Chondrocyte (in vitro differentiated cells): ENCODE measurements at regions not wholly inside any gene's neighbourhood (a gene's known extent, or its start where the extent isn't known, plus 50 kb on each side); places are given as distances from the start of the nearest gene placed in this dataset.
A peak's percentile ranks its signal among the peaks of the same experiment; 100 is the strongest.
"Not testable (repeated sequence)": the region's sequence is repeated elsewhere in the genome, so short reads cannot be mapped to it uniquely, and the experiment has no call there.

Experiments
- DNase-seq: peaks from one replicate; pipeline ENCODE4 v3.0.0; 2021; ENCODE audit warnings: mixed read lengths, low spot score
- H3K27ac Mint-ChIP-seq: one replicate; pipeline ENCODE4 v1.8.0; 2021; ENCODE audit warnings: mild to moderate bottlenecking, moderate library complexity, mixed read lengths; ENCODE audit not compliant: unreplicated experiment
- H3K27me3 Mint-ChIP-seq: 2 replicates; pipeline ENCODE4 v1.8.0; 2021; ENCODE audit warnings: low read depth, mixed read lengths
- H3K36me3 Mint-ChIP-seq: 2 replicates; pipeline ENCODE4 v1.8.0; 2021; ENCODE audit warnings: low read depth, mixed read lengths
- H3K4me1 Mint-ChIP-seq: 2 replicates; pipeline ENCODE4 v1.8.0; 2021; ENCODE audit warnings: low read depth, mild to moderate bottlenecking, mixed read lengths
- H3K4me3 Mint-ChIP-seq: one replicate; pipeline ENCODE4 v1.8.0; 2021; ENCODE audit warnings: mild to moderate bottlenecking, moderate library complexity, mixed read lengths; ENCODE audit not compliant: unreplicated experiment
- H3K9me3 Mint-ChIP-seq: 2 replicates; pipeline ENCODE4 v1.8.0; 2021; ENCODE audit warnings: low read depth, mixed read lengths
- TF ChIP-seq, protein P1 (sequence below): fragments of 200-600 bp; sonication (generic); IDR thresholded peaks from 2 replicates; pipeline ENCODE4 v1.5.0; 2021; ENCODE audit warnings: antibody characterized with exemption, mild to moderate bottlenecking, moderate library complexity

DNA sequence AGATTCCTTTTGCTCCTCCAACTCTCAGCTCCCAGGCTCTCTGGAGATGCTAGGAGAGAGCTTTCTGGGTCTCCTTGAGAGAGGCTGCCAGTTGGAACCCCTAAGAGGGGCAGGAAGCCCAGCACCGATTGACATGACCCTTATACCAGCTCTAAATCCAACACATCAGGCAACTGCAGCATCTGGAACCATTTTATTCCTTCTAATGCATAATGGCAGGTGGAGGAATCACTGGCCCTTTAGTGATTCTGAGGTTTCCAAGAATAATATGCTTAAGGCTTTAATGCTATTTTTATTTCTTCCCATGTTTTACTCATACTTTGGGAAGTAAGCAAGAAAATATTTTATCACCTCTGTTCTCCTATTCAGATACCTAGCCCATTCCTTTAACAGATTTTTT, 60.3 kb upstream of the TEX264 start:
- DNase-seq = no peak
- peaks cover 14% of the 10 kb centered on the region for H3K4me1 Mint-ChIP-seq
- TF ChIP-seq, protein P1, sequence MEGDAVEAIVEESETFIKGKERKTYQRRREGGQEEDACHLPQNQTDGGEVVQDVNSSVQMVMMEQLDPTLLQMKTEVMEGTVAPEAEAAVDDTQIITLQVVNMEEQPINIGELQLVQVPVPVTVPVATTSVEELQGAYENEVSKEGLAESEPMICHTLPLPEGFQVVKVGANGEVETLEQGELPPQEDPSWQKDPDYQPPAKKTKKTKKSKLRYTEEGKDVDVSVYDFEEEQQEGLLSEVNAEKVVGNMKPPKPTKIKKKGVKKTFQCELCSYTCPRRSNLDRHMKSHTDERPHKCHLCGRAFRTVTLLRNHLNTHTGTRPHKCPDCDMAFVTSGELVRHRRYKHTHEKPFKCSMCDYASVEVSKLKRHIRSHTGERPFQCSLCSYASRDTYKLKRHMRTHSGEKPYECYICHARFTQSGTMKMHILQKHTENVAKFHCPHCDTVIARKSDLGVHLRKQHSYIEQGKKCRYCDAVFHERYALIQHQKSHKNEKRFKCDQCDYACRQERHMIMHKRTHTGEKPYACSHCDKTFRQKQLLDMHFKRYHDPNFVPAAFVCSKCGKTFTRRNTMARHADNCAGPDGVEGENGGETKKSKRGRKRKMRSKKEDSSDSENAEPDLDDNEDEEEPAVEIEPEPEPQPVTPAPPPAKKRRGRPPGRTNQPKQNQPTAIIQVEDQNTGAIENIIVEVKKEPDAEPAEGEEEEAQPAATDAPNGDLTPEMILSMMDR = no peak
- no peak overlapping the region for H3K4me3 Mint-ChIP-seq
- no peaks in the 10 kb centered on the region for H3K27me3 Mint-ChIP-seq
- no peaks in the 10 kb centered on the region for H3K9me3 Mint-ChIP-seq
- H3K27ac Mint-ChIP-seq = no peak overlapping the region
- no peaks in the 10 kb centered on the region for H3K36me3 Mint-ChIP-seq

DNA sequence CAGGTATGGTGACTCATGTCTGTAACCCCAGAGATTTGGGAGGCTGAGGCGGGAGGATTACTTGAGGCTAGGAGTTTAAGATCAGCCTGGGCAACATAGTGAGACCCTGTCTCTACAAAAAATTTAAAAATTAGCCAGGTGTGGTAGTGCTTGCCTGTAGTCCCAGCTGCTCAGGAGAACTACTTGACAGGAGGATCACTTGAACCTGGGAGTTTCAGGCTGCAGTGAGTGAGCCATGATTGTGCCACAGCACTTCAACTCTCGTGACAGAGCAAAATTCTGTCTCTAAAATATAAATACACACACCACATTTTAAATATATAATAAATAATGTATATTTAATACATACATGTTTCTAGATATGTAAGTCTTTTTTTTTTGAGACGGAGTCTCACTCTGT, 53.5 kb upstream of the TEX264 start:
- no peak overlapping the region for H3K27ac Mint-ChIP-seq
- H3K9me3 Mint-ChIP-seq = no peaks in the 10 kb centered on the region

DNA sequence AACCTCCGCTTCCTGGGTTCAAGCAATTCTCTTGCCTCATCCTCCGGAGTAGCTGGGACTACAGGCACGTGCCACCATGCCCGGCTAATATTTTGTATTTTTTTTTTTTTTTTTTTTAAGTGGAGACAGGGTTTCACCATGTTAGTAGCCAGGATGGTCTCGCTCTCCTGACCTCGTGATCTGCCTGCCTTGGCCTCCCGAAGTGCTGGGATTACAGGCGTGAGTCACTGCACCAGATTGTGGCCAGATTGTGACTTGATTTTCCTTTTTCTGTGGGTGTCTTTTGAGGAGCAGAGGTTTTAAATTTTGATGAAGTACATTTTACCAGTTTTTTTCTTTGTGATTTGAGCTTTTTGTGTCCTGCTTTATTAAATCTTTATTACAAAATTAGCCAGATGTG, 53.0 kb upstream of the TEX264 start:
- not testable (repeated sequence) for H3K4me3 Mint-ChIP-seq, H3K27ac Mint-ChIP-seq, H3K9me3 Mint-ChIP-seq, H3K36me3 Mint-ChIP-seq, H3K27me3 Mint-ChIP-seq, DNase-seq
- peaks cover 39% of the 10 kb centered on the region for H3K4me1 Mint-ChIP-seq

More for the DNA sequence above, 53.5 kb upstream of the TEX264 start:
- Mint-ChIP-seq H3K36me3 (peaks cover 1% of the 10 kb centered on the region), H3K4me1 (peaks cover 34% of the 10 kb centered on the region), H3K27me3 (no peaks in the 10 kb centered on the region), H3K4me3 (no peak overlapping the region)
- TF ChIP-seq, protein P1 = no peak
- no peak for DNase-seq

DNA sequence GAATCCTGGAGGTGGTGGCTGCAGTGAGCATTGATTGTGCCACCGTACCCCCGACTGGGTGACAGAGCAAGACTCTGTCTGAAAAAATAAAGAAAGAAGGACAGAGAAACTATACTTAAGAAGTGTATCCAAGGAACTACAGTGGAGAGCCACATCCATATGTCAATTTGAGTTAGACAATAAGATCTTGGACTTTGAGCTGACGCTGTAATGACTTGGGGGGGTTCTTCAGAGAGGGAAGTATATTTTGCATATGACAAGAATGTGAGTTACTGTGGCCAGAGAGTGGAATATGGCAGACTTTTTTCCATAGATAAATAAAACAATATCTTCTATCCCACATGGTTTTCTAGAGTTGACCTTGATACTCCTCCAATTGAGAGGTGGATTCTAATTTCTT, 52.6 kb upstream of the TEX264 start:
- Mint-ChIP-seq H3K9me3 (no peaks in the 10 kb centered on the region), H3K4me1 (peaks cover 41% of the 10 kb centered on the region), H3K36me3 (peaks cover 1% of the 10 kb centered on the region), H3K4me3 (no peak overlapping the region), H3K27ac (no peak overlapping the region), H3K27me3 (no peaks in the 10 kb centered on the region)
- no peak for DNase-seq
- TF ChIP-seq, protein P1 = no peak

DNA sequence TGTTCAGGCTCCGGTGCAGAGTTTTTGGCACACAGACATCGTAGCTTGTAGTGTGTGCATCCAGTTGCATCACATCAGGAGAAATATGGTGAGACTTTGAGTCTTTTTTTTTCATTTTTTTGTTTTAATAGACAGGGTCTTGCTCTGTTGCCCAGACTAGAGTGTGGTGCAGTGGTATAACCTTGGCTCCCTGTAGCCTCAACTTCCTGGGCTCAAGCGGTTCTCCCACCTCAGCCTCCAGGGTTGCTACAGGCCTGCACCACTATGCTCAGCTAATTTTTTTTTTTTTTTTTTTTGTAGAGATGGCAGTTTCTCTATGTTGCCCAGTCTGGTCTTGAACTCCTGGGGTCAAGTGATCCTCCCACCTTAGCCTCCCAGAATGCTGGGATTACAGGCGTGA, 51.1 kb upstream of the TEX264 start:
- Mint-ChIP-seq H3K4me3 (no peak overlapping the region), H3K27ac (no peak overlapping the region), H3K4me1 (peaks cover 41% of the 10 kb centered on the region), H3K36me3 (peaks cover 1% of the 10 kb centered on the region), H3K27me3 (no peaks in the 10 kb centered on the region), H3K9me3 (no peaks in the 10 kb centered on the region)
- TF ChIP-seq, protein P1 = no peak
- DNase-seq = no peak

GRCh38 chr3:51620543-51620942, 50.5 kb upstream of the TEX264 start:
- TF ChIP-seq, protein P1 = no peak

More at GRCh38 chr3:51620543-51620942, 50.5 kb upstream of the TEX264 start:
- Mint-ChIP-seq H3K27me3 (no peaks in the 10 kb centered on the region), H3K27ac (peak overlapping the region; percentile 87), H3K4me3 (no peak overlapping the region), H3K9me3 (no peaks in the 10 kb centered on the region), H3K4me1 (peaks cover 38% of the 10 kb centered on the region), H3K36me3 (peaks cover 1% of the 10 kb centered on the region)
- no peak for DNase-seq
